PFSK-1 (cell line): ENCODE measurements at regions not wholly inside any gene's neighbourhood (a gene's known extent, or its start where the extent isn't known, plus 50 kb on each side); places are given as distances from the start of the nearest gene placed in this dataset.

Experiments
- POLR2AphosphoS5 ChIP-seq: IDR thresholded peaks from 2 replicates; pipeline ENCODE4 v1.6.1; 2012; ENCODE audit warnings: low read depth, mild to moderate bottlenecking, control low read depth, low read length, moderate library complexity
- SIN3A ChIP-seq: IDR thresholded peaks from 2 replicates; pipeline ENCODE4 v1.6.1; 2012; ENCODE audit warnings: mild to moderate bottlenecking, low read length, moderate library complexity, borderline replicate concordance; ENCODE audit not compliant: insufficient read depth
- TF ChIP-seq, protein P1 (sequence below), 2 experiments: IDR thresholded peaks; 2 replicates each; pipeline versions ENCODE4 v1.6.1 to v1.8.0; 2011 to 2012; ENCODE audit warnings: low read depth in 2 of 2, low read length in 2 of 2, control low read depth in 1 of 2, inconsistent platforms in 1 of 2, mild to moderate bottlenecking in 1 of 2, moderate library complexity in 1 of 2; ENCODE audit not compliant: insufficient read depth in 1 of 2

GRCh38 chr10:83801983-83802382, 337.3 kb upstream of the GHITM start:
- no peak for TF ChIP-seq SIN3A
- TF ChIP-seq, protein P1, sequence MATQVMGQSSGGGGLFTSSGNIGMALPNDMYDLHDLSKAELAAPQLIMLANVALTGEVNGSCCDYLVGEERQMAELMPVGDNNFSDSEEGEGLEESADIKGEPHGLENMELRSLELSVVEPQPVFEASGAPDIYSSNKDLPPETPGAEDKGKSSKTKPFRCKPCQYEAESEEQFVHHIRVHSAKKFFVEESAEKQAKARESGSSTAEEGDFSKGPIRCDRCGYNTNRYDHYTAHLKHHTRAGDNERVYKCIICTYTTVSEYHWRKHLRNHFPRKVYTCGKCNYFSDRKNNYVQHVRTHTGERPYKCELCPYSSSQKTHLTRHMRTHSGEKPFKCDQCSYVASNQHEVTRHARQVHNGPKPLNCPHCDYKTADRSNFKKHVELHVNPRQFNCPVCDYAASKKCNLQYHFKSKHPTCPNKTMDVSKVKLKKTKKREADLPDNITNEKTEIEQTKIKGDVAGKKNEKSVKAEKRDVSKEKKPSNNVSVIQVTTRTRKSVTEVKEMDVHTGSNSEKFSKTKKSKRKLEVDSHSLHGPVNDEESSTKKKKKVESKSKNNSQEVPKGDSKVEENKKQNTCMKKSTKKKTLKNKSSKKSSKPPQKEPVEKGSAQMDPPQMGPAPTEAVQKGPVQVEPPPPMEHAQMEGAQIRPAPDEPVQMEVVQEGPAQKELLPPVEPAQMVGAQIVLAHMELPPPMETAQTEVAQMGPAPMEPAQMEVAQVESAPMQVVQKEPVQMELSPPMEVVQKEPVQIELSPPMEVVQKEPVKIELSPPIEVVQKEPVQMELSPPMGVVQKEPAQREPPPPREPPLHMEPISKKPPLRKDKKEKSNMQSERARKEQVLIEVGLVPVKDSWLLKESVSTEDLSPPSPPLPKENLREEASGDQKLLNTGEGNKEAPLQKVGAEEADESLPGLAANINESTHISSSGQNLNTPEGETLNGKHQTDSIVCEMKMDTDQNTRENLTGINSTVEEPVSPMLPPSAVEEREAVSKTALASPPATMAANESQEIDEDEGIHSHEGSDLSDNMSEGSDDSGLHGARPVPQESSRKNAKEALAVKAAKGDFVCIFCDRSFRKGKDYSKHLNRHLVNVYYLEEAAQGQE (IDR thresholded peaks at IDR 0.05; ENCODE audit: insufficient read depth in 1 of 2, low read depth in 2 of 2, low read length in 2 of 2): no peak
- TF ChIP-seq POLR2AphosphoS5: no peak
